Brain microvascular endothelial cell (primary cell): ENCODE measurements at regions not wholly inside any gene's neighbourhood (a gene's known extent, or its start where the extent isn't known, plus 50 kb on each side); places are given as distances from the start of the nearest gene placed in this dataset.

Experiments
- DNase-seq: peaks from one replicate; pipeline ENCODE4 v3.0.0-alpha.2; 2020
- H3K27ac ChIP-seq: fragments of 250-450 bp; sonication (Bioruptor Pico); 2 replicates; pipeline ENCODE4 v1.5.1; 2020; ENCODE audit warnings: mild to moderate bottlenecking, moderate library complexity
- H3K27me3 ChIP-seq: fragments of 250-450 bp; sonication (Bioruptor Pico); replicated peaks from 2 replicates; pipeline ENCODE4 v1.5.1; 2020; ENCODE audit warnings: mild to moderate bottlenecking
- H3K36me3 ChIP-seq: fragments of 250-450 bp; sonication (Bioruptor Pico); replicated peaks from 2 replicates; pipeline ENCODE4 v1.5.1; 2020; ENCODE audit warnings: mild to moderate bottlenecking
- H3K4me3 ChIP-seq: 2 replicates; pipeline ENCODE4 v1.5.1; 2011; ENCODE audit warnings: low read depth, mild to moderate bottlenecking, control low read depth, low read length, moderate library complexity
- in situ Hi-C: cut with HindIII; loops from 2 replicates; pipeline ENCODE4 v1.10.0; 2017; ENCODE audit warnings: low sequenced_read_pairs, low pct_ligation_motif_present
- TF ChIP-seq, protein P1 (sequence below): IDR thresholded peaks from 2 replicates; pipeline ENCODE4 v1.5.1; 2011; ENCODE audit warnings: low read depth, mild to moderate bottlenecking, moderate library complexity, low read length, control low read depth, inconsistent platforms; ENCODE audit errors: missing control alignments

GRCh38 chr13:91074091-91074490 lies 273.4 kb upstream of the MIR17HG start:
- TF ChIP-seq, protein P1, sequence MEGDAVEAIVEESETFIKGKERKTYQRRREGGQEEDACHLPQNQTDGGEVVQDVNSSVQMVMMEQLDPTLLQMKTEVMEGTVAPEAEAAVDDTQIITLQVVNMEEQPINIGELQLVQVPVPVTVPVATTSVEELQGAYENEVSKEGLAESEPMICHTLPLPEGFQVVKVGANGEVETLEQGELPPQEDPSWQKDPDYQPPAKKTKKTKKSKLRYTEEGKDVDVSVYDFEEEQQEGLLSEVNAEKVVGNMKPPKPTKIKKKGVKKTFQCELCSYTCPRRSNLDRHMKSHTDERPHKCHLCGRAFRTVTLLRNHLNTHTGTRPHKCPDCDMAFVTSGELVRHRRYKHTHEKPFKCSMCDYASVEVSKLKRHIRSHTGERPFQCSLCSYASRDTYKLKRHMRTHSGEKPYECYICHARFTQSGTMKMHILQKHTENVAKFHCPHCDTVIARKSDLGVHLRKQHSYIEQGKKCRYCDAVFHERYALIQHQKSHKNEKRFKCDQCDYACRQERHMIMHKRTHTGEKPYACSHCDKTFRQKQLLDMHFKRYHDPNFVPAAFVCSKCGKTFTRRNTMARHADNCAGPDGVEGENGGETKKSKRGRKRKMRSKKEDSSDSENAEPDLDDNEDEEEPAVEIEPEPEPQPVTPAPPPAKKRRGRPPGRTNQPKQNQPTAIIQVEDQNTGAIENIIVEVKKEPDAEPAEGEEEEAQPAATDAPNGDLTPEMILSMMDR = no peak
- H3K27me3 ChIP-seq = no peaks in the 10 kb centered on the region
- no peaks in the 10 kb centered on the region for H3K36me3 ChIP-seq
- no peak for DNase-seq
- H3K27ac ChIP-seq = no peak overlapping the region
- H3K4me3 ChIP-seq = no peak overlapping the region
- in situ Hi-C loops = no loop called here

DNA sequence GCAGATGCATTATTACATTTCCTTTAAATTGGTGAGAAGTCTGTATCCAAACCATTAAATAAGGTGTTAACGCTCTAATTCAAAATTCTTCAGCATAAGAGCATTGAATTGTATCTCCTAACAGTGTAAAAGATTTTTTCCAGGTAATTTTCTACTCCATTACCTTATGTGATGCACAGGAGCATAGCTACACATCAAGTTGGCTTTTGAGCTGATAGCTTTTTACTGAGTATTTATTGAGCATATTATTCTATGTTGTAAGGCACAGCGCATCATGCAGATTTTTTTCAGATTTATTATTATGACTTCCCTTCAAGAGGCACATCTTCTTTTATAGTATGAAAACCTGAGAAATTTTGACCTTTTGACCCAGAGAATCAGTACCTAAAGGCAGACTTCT lies 270.7 kb upstream of the MIR17HG start:
- TF ChIP-seq, protein P1 = no peak
- no peak for DNase-seq
- Histone ChIP-seq H3K27me3 (no peaks in the 10 kb centered on the region), H3K4me3 (no peak overlapping the region), H3K36me3 (no peaks in the 10 kb centered on the region), H3K27ac (no peak overlapping the region)
- in situ Hi-C loops = no loop called here

GRCh38 chr13:91078093-91078679 lies 269.3 kb upstream of the MIR17HG start:
- no peaks in the 10 kb centered on the region for H3K36me3 ChIP-seq
- no peaks in the 10 kb centered on the region for H3K27me3 ChIP-seq
- no peak for DNase-seq
- H3K4me3 ChIP-seq = no peak overlapping the region
- TF ChIP-seq, protein P1 = peak; percentile 31
- H3K27ac ChIP-seq = no peak overlapping the region
- in situ Hi-C loops = no loop called here

DNA sequence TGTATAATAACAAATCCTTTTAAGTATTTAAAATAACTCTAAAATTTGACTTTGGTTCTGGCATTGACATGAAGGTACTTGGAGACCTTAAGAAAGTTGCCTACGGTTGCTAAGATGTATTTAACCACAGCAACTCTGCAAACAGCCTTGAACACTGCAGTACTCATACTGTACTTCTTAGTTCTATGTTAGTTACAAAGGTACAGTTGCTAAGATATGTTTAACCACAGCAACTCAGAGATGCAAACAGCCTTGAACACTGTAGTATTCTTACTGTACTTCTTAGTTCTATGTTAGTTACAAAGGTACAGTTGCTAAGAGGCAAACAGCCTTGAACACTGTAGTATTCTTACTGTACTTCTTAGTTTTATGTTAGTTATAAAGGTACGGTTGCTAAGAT lies 268.3 kb upstream of the MIR17HG start:
- no peaks in the 10 kb centered on the region for H3K27me3 ChIP-seq
- no peak overlapping the region for H3K27ac ChIP-seq
- H3K4me3 ChIP-seq = no peak overlapping the region
- TF ChIP-seq, protein P1 = no peak
- no peak for DNase-seq
- in situ Hi-C loops = no loop called here
- no peaks in the 10 kb centered on the region for H3K36me3 ChIP-seq

DNA sequence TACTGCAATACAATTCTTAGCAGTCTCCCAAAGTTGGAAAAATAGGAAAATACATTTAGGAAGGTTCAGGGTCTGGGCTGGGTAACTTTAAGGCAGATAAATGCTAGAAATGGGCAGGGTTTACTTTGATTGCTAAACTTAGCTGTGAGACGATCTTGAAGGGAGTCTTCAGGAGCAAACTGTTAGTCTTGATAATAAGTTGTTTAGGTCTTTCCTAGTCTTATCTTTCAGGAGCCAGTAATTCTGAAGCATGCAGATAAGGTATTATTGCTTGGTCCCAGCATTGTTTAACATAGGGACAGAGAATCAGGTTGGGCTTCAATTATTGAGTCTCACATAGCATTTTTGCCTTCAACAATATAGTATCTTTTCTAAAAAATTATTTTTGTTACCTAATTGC lies 262.4 kb upstream of the MIR17HG start:
- DNase-seq = no peak

More for the DNA sequence above, 262.4 kb upstream of the MIR17HG start:
- TF ChIP-seq, protein P1 = no peak
- Histone ChIP-seq H3K36me3 (no peaks in the 10 kb centered on the region), H3K27ac (no peak overlapping the region), H3K4me3 (no peak overlapping the region), H3K27me3 (no peaks in the 10 kb centered on the region)
- in situ Hi-C loops = no loop called here
